Pancreas (tissue), 10 donors: ENCODE measurements at regions not wholly inside any gene's neighbourhood (a gene's known extent, or its start where the extent isn't known, plus 50 kb on each side); places are given as distances from the start of the nearest gene placed in this dataset.

Source experiments
- ATAC-seq, 4 donors: fragments of 200-7000 bp; cut with Tn5 transposase; one replicate each; pipeline versions ENCODE4 v1.8.0 to v1.9.1; 2020; ENCODE audit warnings: mild to moderate bottlenecking in 4 of 4, moderate library complexity in 4 of 4
- DNase-seq, 6 donors: peaks; one replicate each; pipeline ENCODE4 v3.0.0-alpha.2; 2020
- FAIRE-seq: peaks from 2 replicates; lab custom pipeline; 2012; peaks lifted over from hg19 to GRCh38; lab: Jason Lieb, UNC
- H3K27ac ChIP-seq, 4 donors: fragments of 200-600 bp; sonication (generic); 1 replicate in 3 of 4; 2 replicates in 1 of 4; pipeline versions ENCODE4 v1.5.0 to v1.8.0; 2020
- H3K27me3 ChIP-seq, 4 donors: fragments of 200-600 bp; one replicate each; pipeline ENCODE4 v1.8.0; 2021
- H3K36me3 ChIP-seq, 3 donors: fragments of 200-600 bp; sonication (generic) in 1 of 3; one replicate each; pipeline versions ENCODE4 v1.5.0 to v1.8.0; 2020 to 2021
- H3K4me1 ChIP-seq, 3 donors: fragments of 200-600 bp; one replicate each; pipeline ENCODE4 v1.8.0; 2021
- H3K4me3 ChIP-seq, 4 donors: fragments of 200-600 bp; sonication (generic) in 2 of 4; one replicate each; pipeline versions ENCODE4 v1.5.0 to v1.8.0; 2020 to 2021
- H3K9me3 ChIP-seq, 4 donors: fragments of 200-600 bp; one replicate each; pipeline ENCODE4 v1.8.0; 2021
- WGBS, 2 donors: extraction: QIAGEN DNeasy Blood & Tissue Kit; methylation state at CpG; one replicate each; pipeline ENCODE4 v1.1.7; 2013; 5-methylcytosine and 5-hydroxymethylcytosine counted together
- intact Hi-C, 3 donors: fragments of 100-400 bp; cut with DNase I; formaldehyde crosslinking; loops; one replicate each; pipeline versions ENCODE4 v1.11.1 to v1.14.2; 2022
- TF ChIP-seq, protein P1 (sequence below), 4 donors: fragments of 200-600 bp; sonication (generic) in 3 of 4; IDR thresholded peaks; one replicate each; pipeline versions ENCODE4 v1.5.0 to v1.8.0; 2021; ENCODE audit warnings: antibody characterized with exemption in 4 of 4
- donor health status: healthy with polysubstance abuse.
- donor health status: DM: no; HTN: no; CAD: no; lungs with moderate emphysema.
- donor health status: DM: no; HTN: no; CAD: no.
- donor health status: control.
- donor health status: control.
- donor health status: Bipolar disorder and iron deficiency.
- donor health status: DM: yes; HTN: yes; CAD: no.
- donor health status: DM: no; HTN: no; CAD: no.
- donor health status: DM: no; HTN: no; CAD: no.
- donor health status: DM: yes; HTN: yes; CAD: no.

- DNase-seq (no peak), FAIRE-seq (no peak), ATAC-seq (no peak)
- no peaks in the 10 kb centered on the region for H3K9me3 ChIP-seq
- 72 to 86% methylated on average over 2 of the region's 2 CpGs for WGBS, 2 donors
- no peaks in the 10 kb centered on the region for H3K4me1 ChIP-seq
- TF ChIP-seq, protein P1, sequence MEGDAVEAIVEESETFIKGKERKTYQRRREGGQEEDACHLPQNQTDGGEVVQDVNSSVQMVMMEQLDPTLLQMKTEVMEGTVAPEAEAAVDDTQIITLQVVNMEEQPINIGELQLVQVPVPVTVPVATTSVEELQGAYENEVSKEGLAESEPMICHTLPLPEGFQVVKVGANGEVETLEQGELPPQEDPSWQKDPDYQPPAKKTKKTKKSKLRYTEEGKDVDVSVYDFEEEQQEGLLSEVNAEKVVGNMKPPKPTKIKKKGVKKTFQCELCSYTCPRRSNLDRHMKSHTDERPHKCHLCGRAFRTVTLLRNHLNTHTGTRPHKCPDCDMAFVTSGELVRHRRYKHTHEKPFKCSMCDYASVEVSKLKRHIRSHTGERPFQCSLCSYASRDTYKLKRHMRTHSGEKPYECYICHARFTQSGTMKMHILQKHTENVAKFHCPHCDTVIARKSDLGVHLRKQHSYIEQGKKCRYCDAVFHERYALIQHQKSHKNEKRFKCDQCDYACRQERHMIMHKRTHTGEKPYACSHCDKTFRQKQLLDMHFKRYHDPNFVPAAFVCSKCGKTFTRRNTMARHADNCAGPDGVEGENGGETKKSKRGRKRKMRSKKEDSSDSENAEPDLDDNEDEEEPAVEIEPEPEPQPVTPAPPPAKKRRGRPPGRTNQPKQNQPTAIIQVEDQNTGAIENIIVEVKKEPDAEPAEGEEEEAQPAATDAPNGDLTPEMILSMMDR (IDR thresholded peaks at IDR 0.05): no peak
- no peaks in the 10 kb centered on the region for H3K27me3 ChIP-seq
- intact Hi-C loops: no loop called here
- H3K27ac ChIP-seq: no peak overlapping the region
- no peak overlapping the region for H3K4me3 ChIP-seq
- no peaks in the 10 kb centered on the region for H3K36me3 ChIP-seq
These were observed 64.9 kb upstream of the MAP2 start for GRCh38 chr2:209358992-209359391.

DNA sequence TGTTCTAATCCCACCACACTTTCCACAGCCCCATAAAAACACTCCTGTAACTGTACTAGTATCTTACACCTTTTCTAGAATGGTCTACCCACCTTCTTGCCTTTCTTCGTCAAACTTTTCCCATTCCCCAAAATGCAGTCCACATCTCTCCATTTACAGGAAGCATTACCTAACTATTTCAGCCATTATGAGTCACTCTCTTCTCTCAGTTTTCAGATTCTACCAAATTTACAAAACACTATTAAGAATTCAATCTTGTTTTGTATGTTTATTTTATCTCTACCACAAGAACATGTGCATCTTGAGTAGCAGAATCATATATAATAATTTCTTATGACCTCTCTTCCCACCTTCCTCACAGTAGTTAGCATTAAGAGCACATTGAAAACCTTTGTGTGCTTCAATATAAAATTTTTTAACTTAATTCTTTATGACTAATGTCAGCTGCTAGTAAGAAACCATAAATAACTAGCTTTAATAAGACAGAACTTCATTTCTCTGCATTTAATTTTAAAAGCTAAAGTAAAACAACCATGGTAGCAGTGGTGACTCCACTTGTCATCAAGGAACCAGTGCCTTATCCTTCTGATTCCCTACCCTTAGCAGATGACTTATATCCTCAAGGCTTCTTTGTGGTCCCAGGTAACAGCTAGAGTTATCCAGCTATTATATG lies 56.6 kb upstream of the MAP2 start:
- H3K4me3 ChIP-seq: no peak overlapping the region
- FAIRE-seq: no peak
- peaks cover 0 to 5% (median 0%) of the 10 kb centered on the region in 3 donors for H3K4me1 ChIP-seq
- DNase-seq: no peak
- H3K27ac ChIP-seq: no peak overlapping the region
- TF ChIP-seq, protein P1 (IDR thresholded peaks at IDR 0.05): no peak
- H3K9me3 ChIP-seq: no peaks in the 10 kb centered on the region
- WGBS, 2 donors: 93 to 97% methylated on average over 1 of the region's 1 CpG
- no peaks in the 10 kb centered on the region for H3K27me3 ChIP-seq
- intact Hi-C loops: no loop called here
- ATAC-seq: no peak
- no peaks in the 10 kb centered on the region for H3K36me3 ChIP-seq

- Histone ChIP-seq H3K27me3 (no peaks in the 10 kb centered on the region), H3K9me3 (no peaks in the 10 kb centered on the region), H3K36me3 (no peaks in the 10 kb centered on the region), H3K27ac (peak overlapping the region in 3 of 4 donors; percentile 13 to 81 (median 20)), H3K4me1 (peaks cover 0 to 5% (median 0%) of the 10 kb centered on the region in 3 donors), H3K4me3 (no peak overlapping the region)
- DNase-seq (no peak), ATAC-seq (peak; percentile 12 to 55 (median 40)), FAIRE-seq (no peak)
- WGBS, 2 donors: 24 to 28% methylated on average over 2 of the region's 2 CpGs
- TF ChIP-seq, protein P1 (IDR thresholded peaks at IDR 0.05): no peak
- intact Hi-C loops: no loop called here
These were observed 55.4 kb upstream of the MAP2 start for GRCh38 chr2:209368406-209368805.

- no peaks in the 10 kb centered on the region for H3K27me3 ChIP-seq
- DNase-seq (peak in 5 of 6 donors; percentile 62 to 80 (median 69)), FAIRE-seq (no peak), ATAC-seq (peak; percentile 95 to 99 (median 98))
- no peaks in the 10 kb centered on the region for H3K36me3 ChIP-seq
- peak overlapping the region; percentile 22 to 81 (median 65) for H3K27ac ChIP-seq
- 11 to 16% methylated on average over 5 of the region's 5 CpGs for WGBS, 2 donors
- H3K9me3 ChIP-seq: no peaks in the 10 kb centered on the region
- H3K4me3 ChIP-seq: peak overlapping the region in 1 of 4 donors; percentile 7
- TF ChIP-seq, protein P1 (IDR thresholded peaks at IDR 0.05): no peak
- H3K4me1 ChIP-seq: peaks cover 0 to 5% (median 0%) of the 10 kb centered on the region in 3 donors
- intact Hi-C loops: no loop called here
These were observed 54.9 kb upstream of the MAP2 start for GRCh38 chr2:209368914-209369313.

DNA sequence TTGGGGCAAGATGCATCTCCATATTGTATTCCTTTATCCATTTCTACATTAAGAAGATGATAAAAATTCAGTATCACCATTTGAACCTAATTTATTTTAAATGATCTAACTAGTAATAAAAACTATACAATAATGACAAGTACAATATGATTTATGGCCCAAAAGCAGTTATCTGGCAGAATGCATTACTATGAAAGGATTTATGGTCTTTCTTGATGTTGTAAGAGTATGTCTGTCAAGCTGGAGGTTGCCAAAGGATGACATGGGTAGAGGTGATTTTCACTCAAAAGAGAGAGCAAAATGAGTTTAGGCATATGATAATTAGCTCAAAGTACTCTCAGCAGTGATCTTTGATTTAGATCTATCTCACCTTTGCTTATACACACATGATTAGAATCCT lies 54.2 kb upstream of the MAP2 start:
- no peak for ATAC-seq
- H3K4me1 ChIP-seq: peaks cover 0 to 5% (median 0%) of the 10 kb centered on the region in 3 donors
- H3K9me3 ChIP-seq: no peaks in the 10 kb centered on the region
- H3K27me3 ChIP-seq: no peaks in the 10 kb centered on the region
- TF ChIP-seq, protein P1 (IDR thresholded peaks at IDR 0.05): no peak
- peak overlapping the region; percentile 22 to 81 (median 65) for H3K27ac ChIP-seq
- H3K36me3 ChIP-seq: no peaks in the 10 kb centered on the region
- no peak overlapping the region for H3K4me3 ChIP-seq
- no peak for FAIRE-seq
- no peak for DNase-seq
- intact Hi-C loops: no loop called here
